Lower leg skin (tissue), 3 donors: ENCODE measurements at regions not wholly inside any gene's neighbourhood (a gene's known extent, or its start where the extent isn't known, plus 50 kb on each side); places are given as distances from the start of the nearest gene placed in this dataset.

Experiments
- CTCF ChIP-seq, 3 donors: fragments of 450-650 bp; IDR thresholded peaks; one replicate each; pipeline ENCODE4 v1.5.1; 2016; ENCODE audit warnings: antibody characterized with exemption in 3 of 3, mild to moderate bottlenecking in 3 of 3, moderate library complexity in 2 of 3
- POLR2A ChIP-seq, 2 donors: fragments of 450-650 bp; IDR thresholded peaks; one replicate each; pipeline ENCODE4 v1.6.1; 2016 to 2017; ENCODE audit warnings: antibody characterized with exemption in 2 of 2, mild to moderate bottlenecking in 1 of 2, moderate library complexity in 1 of 2

- TF ChIP-seq CTCF (IDR thresholded peaks at IDR 0.05) (no peak), POLR2A (IDR thresholded peaks at IDR 0.05) (no peak)
Observed at GRCh38 chr6:164303102-164303964, 888.8 kb downstream of the QKI start.
